Activated CD4-positive, alpha-beta T cell treated with anti-CD3 and anti-CD28 coated beads, Interleukin-2, Interleukin-4, amounts not matched to agents 100 ng/mL and 50 ng/mL, durations not matched to agents 16 hours and 8 hours (primary cell): ENCODE measurements at regions not wholly inside any gene's neighbourhood (a gene's known extent, or its start where the extent isn't known, plus 50 kb on each side); places are given as distances from the start of the nearest gene placed in this dataset.
"Not testable (repeated sequence)": the region's sequence is repeated elsewhere in the genome, so short reads cannot be mapped to it uniquely, and the experiment has no call there.

ENCODE experiments used
- DNase-seq: peaks from one replicate; pipeline ENCODE4 v3.0.0-alpha.2; 2020; ENCODE audit warnings: low spot score

DNA sequence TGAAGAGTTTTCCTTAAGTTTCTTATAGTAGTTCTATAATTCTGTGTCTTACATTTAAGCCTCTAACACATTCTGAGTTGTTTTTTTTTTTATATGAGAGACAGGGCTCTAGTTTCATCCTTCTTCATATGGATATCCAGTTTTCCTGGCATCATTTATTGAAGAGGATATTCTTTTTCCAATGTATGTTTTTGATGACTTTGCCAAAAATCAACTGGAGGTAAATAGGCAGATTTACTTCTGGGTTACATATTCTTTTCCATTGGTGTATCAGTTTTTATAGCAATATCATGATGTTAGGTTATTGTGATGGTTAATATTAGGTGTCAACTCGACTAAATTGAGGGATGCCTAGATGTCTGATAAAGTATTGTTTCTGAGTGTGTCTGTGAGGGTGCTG lies 650.7 kb upstream of the GRID2 start:
- no peak for DNase-seq

DNA sequence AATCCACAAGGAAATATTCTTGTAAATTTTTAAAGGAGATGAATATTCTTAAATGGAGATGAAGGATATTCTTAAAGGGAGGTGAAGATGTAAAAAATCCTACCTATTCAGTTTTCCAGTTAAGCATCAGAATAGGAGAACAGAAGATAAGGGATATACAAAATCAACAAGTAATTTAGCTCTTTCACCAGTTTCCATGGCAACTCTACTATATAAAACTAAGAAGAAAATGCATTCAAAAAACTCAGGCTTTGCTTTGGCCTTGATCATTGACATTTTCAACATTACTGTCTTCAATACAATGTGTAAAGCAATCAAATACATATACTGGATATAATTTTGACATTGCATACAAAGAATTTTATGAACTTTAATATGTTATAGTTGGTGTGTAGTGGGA lies 622.7 kb upstream of the GRID2 start:
- DNase-seq: no peak

DNA sequence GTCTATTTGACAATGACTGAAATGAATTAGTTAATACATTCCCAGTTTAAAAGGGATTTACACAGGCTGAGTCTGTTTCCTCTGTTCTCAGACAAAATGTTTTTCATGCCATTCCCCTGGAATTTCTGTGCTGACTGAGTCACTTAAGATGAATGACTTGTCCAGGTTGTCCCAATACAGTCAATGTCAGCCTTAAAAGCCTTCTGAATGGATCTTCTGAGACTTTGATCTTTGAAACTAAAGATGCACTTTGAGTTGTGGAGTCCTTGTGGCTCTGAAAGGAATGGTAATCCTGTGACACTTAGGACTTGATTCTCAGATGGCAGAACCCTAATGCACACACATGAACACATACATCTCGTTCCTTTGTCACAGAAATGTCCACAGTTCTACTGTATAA lies 622.2 kb upstream of the GRID2 start:
- no peak for DNase-seq

DNA sequence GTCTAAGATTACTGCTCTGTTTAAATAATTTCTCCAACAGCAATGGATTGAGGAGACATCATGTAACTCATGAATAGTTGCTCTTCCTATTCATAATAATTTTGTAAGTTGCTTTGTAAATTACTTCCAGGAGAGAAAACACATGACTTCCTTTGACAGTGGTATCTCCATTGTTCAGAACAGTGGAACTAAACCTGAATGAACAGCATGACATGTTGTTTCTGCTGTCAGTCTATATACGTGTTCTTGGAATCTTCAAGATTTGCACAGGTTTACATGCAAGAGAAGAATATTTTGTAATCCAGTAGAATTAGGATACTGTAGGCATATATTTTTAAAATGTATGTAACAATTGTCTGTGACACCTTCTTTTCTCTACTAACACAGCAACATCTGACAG lies 618.8 kb upstream of the GRID2 start:
- no peak for DNase-seq

DNA sequence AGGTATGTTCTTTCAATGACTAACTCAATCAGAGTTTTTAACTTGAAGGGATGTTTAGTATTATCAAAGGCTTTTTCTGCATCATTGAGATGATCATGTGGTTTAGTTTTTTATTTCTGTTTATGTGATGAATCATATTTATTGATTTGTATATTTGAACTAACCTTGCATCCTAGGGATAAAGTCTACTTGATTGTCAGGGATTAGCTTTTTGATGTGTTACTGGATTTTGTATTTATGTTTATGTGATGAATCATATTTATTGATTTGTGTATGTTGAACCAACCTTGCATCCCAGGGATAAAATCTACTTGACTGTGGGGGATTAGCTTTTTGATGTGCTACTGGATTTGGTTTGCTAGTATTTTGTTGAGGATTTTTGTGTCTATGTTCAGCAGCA lies 615.4 kb upstream of the GRID2 start:
- DNase-seq: no peak

DNA sequence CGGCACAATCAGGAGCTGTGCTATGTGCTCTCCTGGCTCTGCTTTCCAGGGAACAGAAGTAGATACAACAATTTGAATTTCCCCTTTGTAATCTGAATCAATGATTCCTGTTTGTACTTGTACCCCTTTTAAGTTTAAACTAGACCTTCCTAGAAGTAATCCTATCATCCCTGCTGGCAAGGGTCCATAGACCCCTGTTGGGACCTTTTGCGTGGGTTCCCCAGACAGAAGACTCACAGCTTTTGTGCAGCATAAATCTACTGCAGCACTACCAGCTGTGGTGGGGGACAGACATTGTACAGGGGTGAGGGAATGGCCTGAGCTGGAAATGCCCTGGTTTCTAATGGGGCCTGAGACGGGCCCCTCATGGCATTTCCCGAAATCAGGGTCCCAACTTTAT lies 604.1 kb upstream of the GRID2 start:
- not testable (repeated sequence) for DNase-seq

DNA sequence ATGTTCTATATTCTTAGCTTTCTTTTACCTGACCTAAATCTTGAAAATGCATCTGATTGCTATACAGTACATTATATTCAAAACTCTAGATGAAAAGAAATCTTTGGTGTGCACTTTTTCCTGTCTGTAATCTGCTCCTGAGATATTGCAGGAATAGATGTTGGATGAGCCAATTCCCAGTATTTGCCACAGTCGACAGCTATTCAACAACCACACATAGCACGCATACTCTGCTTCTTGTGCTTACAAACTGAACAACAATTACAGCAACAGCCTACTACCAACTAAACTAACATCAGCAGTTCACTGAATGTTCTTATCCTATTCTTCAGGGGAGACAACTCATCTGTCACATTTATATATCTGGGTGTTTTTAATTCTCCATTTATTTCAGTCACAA lies 573.9 kb upstream of the GRID2 start:
- DNase-seq: no peak

DNA sequence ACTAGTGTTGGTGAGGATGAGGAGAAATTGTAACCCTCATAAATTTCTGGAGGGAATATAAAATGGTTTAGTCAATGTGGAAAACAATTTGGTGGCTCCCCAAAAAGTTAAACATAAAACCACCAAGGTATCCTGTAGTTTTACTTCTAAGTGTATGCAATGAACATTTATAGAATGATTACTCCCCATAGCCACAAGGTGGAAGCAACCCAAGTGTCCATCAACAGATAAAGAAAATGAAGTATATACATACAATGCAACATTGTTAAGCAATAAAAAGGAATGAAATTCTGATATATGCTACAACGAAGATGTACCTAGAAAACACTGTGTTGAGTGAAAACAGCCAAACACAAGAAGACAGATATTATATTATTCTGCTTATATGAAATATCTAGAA lies 569.1 kb upstream of the GRID2 start:
- no peak for DNase-seq

DNA sequence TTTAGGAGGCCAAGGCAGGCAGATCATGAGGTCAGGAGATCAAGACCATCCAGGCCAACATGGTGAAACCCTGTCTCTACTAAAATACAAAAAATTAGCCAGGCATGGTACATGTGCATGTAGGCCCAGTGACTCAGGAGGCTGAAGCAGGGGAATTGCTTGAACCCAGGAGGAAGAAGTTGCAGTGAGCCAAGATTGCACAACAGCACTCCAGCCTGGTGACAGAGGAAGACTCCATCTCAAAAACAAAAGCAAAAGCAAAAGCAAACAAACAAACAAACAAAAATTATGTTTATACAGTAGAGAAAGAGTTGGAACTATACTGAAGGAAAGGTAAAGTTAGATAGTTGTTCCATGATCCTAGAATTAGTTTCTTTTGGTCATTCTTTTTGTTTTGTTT lies 564.9 kb upstream of the GRID2 start:
- not testable (repeated sequence) for DNase-seq

DNA sequence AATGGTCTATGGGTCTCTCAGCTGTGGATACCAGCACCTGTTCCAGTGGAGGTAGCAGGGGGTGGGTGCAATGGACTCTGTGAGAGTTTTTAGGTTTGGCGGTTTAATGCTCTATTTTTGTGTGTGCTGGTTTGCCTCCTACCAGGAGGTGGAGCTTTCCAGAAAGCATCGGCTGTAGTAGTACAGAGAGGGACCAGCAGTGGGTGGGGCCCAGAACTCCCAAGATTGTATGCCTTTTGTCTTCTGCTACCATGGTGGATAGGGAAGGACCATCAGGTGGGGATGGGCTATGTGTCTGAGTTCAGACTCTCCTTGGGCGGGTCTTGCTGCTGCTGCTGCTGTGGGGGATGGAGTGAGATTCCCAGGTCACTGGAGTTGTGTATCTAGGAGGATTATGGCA lies 557.2 kb upstream of the GRID2 start:
- DNase-seq: no peak

DNA sequence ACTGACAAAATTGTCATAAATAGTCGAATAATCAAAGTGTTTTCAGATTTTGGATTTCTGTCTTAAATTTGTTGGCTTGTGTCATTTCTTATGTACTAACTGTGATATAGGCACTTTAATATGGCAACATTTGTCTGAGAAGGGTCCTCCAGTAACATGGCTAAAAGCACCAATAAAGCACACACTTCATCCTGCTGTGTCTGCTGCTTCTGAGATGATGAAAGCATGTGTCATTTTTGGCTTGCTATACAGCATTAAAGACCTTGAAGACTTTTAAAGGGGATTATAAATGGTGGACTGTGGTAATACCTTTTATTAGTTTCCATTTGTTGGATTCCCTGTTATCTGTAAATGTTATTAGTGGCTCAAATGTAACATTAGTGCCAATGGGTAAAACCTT lies 551.8 kb upstream of the GRID2 start:
- no peak for DNase-seq

DNA sequence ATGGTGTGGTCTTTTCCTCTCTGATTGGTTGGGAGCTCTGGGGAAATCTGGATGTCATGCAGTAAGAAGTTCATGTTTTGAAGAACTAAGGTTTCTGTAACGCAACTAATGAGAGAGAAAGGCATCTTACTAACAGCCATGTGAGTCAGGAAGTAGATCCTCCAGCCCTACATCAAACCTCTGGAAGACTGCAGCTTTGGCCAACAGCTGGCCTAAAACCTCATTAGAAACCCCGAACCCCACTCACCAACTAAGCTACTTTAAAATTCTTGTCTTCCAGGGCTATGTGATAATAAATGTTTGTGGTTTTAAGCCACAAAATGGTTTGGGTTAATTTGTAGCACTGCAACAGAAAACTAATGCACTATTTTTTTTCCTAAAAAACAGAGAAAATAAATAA lies 549.0 kb upstream of the GRID2 start:
- no peak for DNase-seq

DNA sequence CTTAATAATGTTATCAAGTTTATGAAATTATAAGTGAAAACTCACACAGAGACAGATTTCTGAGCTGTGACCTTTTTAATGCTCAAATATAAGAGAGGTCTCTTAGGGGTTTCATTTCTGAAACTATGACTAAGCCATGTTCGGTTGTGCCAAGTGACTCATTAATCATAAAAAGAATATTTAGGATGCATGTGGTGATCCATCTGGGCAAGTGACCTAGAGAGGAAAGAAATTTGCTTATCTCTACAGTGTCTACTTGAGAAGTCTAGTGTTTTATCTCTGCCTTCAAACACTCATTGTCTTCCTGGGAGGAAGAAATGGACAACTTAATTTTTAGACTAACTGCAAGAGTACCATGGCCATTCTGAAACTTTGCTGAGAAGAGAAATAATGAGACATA lies 545.3 kb upstream of the GRID2 start:
- no peak for DNase-seq

DNA sequence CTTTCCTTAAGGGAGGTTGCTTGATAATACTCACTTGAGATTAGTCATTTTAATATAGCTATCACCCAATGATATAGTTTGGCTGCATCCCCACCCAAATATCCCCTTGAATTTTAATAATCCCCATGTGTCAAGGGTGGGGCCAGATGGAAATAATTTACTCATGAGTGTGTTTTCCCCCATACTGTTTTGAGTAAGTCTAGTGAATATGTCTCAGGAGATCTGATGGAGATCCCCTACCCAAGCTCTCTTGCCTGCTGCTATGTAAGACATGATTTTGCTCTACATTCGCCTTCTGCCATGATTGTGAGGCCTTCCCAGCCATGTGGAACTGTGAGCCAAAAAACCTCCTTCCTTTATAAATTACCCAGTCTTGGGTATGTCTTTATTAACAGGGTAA lies 539.7 kb upstream of the GRID2 start:
- DNase-seq: no peak

DNA sequence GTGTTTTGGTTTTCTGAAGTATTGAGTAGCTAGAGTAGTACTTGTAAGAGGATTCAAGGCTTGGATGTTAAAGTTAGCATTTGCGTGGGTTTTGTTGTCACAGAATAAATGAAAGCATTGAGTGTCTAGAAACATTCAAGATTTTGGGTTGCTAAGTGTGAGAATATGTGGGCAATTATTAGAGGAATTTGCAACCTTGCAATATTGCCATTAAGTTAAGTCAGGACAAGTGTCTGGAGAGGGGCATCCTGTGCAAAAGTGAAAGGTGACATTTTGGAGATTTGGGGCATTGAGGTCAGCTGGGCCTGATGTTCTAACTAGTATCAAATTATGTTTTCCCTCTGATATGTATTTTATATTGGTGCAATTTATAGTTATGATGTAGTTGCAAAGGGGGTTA lies 533.9 kb upstream of the GRID2 start:
- no peak for DNase-seq

DNA sequence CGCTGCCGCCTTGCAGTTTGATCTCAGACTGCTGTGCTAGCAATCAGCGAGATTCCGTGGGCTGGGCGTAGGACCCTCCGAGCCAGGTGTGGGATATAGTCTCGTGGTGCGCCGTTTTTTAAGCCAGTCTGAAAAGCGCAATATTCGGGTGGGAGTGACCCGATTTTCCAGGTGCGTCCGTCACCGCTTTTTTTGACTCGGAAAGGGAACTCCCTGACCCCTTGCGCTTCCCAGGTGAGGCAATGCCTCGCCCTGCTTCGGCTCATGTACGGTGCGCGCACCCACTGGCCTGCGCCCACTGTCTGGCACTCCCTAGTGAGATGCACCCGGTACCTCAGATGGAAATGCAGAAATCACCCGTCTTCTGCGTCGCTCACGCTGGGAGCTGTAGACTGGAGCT lies 512.1 kb upstream of the GRID2 start:
- not testable (repeated sequence) for DNase-seq

DNA sequence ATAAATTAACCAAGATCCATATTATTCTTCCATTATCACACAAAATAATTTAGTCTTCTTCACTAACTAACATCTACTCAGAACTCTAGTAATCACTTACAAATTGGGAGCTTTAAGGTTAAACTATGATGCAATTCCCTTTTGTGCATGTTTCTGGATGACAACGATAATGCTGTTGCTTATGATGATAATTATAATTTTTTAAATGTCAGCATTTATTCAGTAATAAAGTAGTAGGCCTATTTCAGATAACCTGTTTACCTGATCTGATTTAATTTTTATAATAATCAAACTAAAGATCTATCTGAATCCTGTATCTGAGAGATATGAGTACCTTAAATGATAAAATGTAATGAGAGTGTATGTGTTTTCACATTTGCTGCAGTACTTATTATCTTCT lies 507.8 kb upstream of the GRID2 start:
- no peak for DNase-seq

DNA sequence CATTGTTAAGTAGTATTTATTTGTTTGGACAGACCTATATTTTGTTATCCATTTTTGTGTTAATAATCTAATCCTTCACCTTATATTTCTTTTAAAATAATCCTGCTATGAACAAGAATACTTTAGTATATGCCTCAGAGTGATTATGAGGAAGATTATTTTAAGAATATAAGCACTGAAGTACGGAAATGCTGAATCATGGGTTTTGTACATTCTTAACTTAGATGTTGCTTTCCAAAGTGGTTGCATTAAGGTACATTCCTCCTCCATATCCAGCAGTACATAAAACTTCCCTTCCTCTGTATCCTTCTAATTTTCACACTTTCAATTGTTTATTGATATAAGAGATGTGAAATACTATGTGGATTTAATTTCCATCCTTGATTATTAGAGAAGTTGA lies 491.4 kb upstream of the GRID2 start:
- DNase-seq: no peak

DNA sequence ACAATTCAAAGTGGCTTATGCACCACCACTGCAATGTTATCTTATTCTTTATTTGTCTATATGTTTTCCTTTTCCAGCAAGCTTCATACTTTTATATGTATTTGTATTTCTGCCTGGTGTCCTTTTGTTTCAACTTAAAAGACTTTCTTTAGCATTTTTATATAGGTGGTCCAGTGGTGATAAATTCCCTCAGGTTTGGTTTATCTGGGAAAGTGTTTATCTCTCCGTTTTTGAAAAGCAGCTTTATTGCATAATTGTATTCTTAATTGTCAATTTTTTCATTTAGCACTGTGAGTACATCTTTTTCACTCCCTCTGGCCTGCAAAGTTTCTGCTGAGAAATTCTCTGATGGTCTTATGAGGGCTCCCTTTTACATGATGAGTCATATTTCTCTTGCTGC lies 479.0 kb upstream of the GRID2 start:
- DNase-seq: no peak

DNA sequence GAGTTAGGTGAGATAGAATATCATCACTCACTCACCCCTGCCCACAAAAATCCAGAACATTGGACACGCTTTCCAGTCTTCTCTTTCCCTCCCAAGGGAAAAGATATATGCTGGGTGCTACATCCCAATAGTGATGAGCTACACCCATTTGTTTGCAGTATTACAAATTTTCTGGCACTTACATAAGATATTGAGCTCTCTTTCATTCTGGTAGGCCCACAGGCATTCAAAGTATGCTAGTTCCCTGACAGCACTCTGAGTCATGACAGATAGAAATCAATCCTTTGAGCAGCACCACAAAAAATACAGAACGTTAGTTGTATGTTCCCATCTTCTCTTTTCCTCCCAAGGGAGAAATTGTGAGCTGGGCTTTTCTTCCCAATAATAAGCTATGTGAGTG lies 477.6 kb upstream of the GRID2 start:
- no peak for DNase-seq

DNA sequence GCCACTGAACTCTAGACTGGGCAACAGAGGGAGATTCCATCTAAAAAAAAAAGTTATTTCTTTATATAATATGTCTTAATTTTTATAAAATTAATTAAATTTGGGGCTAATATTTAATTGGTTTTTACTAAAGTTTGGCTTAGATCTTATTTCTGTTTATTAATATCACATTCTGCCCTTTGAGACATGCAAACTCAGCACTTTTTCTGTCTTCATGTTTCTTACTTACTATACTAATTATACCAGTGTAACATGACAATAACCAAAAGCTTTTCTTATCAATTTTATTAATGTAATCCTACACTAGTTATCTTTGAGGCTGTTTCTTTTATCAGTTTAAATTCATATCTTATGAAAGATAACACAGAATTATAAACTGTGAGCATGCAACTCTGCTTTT lies 475.9 kb upstream of the GRID2 start:
- DNase-seq: no peak

DNA sequence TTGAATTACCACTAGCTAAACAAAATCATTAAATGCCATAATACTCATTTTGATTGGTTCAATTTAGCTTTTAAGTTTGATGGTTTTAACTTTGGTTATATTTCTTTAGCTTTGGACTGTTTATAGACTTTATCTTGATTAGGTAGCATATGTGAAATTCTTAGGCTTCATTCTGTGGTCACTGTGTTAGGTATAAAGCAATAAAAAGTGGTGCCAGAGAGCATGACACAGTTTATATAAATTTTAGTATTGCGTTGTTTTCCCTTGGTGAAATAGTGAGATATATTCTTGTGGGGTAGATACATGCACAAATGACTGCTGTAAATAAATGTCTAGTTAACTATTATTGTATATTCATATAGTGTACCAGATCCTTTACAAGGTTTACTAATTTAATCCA lies 474.2 kb upstream of the GRID2 start:
- no peak for DNase-seq

DNA sequence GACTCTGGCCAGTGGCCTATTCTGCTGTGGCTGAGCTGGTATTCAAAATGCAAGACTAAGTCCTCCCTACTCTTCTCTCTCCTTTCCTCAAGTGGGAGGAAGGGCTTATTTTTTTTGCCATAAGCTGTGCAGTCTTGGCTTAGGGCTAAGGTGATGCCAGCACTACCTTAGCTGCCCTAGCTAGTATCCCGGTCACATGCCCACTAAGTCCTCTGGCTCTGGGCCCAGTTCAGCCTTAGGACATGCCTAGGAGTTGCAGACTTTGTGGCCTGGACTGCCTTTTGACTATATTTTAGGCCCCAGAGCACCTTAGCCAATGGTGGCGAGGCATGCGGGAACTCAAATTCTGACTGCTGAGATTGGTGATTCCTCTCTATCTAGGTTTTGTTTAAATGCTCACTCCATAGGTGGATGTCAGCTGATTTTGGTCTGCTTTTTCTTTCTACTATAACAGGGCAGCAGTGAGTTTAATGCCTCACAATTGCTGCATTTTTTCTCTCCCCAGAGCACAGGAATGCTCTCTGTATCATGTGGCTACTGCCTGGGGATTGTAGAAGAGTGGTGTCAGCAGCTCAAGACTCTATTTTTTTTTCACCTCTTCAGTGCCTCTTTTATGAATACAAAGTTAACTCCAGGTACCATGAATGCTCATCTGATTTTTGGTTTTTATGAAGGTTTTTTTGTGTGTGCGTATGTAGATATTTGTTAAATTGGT lies 472.9 kb upstream of the GRID2 start:
- DNase-seq: no peak

DNA sequence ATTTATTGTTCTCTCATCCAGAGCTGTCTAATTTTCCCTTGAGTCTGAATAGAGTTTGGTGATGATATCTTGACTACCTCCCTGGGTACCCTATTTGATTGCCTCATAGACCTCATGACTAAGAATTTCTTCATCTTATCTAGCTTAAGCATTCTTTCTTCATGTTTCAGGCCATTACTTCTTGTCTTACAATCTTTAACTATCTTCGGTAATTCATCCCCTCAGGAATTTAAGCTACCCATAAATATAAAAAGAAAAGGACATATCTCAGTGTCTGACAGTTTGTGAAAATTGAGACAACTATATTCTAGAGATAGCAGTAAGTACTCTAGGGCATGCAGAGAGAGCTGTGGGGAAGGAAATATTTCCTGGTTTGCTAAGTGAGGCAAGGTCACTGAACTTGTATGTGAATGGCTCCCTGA lies 466.1 kb upstream of the GRID2 start:
- no peak for DNase-seq
